Daoy (cell line): ENCODE measurements at regions not wholly inside any gene's neighbourhood (a gene's known extent, or its start where the extent isn't known, plus 50 kb on each side); places are given as distances from the start of the nearest gene placed in this dataset.
"Not testable (repeated sequence)": the region's sequence is repeated elsewhere in the genome, so short reads cannot be mapped to it uniquely, and the experiment has no call there.

Experiments
- DNase-seq: peaks from one replicate; pipeline ENCODE4 v3.0.0-alpha.2; 2015; ENCODE audit warnings: low read depth

DNA sequence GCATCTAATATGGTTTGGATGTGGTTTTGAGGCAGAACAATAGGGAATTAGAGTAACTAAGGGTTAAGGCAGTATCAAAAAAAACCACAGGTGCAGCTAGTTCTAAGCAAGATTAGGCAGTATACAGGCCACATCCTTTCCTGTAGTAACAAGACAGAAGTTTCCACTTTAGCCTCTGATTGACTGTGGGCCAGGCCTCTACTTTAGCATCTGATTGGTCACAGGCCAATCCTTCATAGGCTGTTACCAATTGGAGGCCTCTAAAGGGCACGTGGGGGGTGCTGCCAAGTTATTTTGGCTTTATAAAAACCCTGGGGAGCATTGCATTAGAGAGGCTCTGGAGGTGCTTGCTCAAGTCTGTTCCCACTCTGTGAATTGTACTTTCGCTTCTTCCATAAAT, 144.1 kb upstream of the ST8SIA4 start:
- no peak for DNase-seq

DNA sequence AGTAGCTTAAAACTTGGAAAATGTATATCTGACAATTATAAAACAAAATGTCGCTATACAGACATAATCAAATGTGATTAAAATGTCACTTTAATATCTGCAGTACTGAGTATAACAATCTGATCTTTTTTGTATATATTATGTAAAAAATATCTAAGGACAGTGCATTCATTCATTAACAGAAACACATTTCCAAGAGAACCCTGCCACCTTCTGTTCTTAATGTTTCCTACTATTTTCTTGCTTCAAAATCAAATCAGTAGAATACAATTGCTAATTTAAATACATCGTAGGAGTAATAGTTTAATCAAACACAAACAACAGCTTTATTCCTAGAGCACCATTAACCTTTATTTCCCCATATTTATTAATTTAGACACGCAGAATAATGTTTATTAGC, 142.6 kb upstream of the ST8SIA4 start:
- DNase-seq: no peak

DNA sequence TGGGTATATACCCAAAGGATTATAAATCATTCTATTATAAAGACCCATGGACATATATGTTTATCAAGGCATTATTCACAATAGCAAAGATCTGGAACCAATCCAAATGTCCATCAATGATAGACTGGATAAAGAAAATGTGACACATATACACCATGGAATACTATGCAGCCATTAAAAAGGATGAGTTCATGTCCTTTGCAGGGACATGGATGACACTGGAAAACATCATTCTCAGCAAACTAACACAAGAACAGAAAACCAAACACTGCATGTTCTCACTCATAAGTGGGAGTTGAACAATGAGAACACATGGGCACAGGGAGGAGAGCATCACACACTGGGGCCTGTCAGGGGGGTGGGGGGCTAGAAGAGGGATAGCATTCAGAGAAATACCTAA, 136.9 kb upstream of the ST8SIA4 start:
- DNase-seq: not testable (repeated sequence)

DNA sequence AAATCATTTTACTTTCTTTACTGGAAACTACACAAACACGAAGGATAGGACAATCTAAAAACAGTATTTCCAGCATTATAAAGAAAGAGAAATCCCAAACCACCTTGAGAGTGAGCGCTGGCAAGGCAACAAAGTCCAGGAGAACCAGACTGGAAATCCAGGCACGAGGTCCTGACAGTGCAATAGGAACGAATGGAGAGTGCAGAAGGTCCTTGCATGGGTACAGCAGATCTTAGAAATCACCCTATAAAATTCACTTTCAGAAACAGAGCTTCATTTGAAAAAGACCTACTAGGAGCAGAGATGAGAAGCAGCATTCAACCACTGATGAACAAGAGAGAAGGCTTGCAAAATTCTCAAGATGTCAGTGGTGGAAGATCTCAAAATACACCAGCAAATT, 133.7 kb upstream of the ST8SIA4 start:
- DNase-seq: no peak

DNA sequence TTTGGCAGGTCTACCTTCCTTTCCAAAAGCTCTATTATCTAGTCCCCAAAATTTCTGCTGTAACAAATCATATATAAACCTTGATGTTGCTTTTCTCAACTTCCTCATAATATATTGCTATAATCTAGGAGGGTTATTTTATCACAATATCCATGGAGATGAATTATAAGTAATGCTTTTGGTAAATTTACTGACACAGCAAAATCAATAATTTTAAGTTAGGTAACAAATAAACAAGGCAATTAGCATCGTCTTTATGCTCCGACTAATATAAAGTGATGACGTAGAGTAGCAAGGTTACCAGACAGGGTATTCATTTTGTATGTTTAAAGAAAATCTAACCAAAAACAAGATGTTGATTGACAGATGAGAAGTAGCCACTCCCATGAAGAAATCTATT, 132.3 kb upstream of the ST8SIA4 start:
- DNase-seq: no peak

DNA sequence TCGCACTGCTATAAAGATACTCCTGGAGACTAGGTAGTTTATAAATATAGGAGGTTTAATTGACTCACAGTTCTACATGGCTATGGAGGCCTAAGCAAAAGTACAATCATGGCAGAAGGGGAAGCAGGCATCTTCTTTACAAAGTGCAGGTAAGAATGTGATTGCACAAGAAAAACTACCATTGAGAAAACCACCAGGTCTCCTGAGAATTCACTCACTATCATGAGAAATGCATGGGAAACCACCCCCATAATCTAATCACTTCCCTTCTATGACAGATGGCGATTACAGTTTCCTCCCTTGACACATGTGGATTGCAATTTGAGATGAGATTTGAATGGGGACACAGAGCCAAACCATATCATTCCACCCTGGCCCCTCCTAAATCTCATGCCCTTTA, 121.2 kb upstream of the ST8SIA4 start:
- DNase-seq: no peak

DNA sequence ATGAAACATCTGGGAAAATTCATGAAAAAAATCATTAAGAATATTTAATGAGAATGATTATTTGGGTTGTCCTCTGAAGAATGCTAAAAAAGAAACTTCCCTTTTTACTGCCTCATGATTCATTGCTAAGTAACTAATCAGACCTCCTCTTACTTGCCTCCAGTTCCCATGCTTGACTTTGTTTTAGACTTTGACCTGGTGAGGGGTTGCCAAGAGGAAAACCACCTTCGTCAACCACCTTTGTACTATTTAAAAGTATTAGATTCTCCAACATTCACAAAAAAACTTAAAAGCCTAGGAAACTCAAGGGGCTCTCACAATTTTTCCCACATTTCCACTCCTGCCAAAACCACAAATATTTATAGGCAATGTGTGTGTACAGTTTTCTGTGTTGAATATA, 115.2 kb upstream of the ST8SIA4 start:
- no peak for DNase-seq

DNA sequence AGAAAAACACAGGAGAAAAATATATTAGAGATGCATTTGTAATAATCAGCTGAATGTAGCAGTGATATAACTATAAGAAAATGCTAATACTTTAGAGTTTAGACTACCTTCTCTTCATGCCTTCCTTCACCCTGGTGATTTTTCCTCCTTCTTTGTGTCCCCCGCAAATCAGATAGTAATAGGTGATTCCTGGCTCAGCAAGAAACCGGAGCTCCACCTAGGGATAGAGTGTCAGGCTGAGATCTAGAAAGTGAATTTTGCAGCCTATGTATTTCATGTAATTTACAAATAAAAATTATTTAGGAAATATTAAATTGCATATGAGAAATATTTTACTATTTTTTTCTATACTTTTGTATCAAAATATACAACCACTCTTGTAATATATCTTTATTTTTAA, 109.8 kb upstream of the ST8SIA4 start:
- DNase-seq: no peak

DNA sequence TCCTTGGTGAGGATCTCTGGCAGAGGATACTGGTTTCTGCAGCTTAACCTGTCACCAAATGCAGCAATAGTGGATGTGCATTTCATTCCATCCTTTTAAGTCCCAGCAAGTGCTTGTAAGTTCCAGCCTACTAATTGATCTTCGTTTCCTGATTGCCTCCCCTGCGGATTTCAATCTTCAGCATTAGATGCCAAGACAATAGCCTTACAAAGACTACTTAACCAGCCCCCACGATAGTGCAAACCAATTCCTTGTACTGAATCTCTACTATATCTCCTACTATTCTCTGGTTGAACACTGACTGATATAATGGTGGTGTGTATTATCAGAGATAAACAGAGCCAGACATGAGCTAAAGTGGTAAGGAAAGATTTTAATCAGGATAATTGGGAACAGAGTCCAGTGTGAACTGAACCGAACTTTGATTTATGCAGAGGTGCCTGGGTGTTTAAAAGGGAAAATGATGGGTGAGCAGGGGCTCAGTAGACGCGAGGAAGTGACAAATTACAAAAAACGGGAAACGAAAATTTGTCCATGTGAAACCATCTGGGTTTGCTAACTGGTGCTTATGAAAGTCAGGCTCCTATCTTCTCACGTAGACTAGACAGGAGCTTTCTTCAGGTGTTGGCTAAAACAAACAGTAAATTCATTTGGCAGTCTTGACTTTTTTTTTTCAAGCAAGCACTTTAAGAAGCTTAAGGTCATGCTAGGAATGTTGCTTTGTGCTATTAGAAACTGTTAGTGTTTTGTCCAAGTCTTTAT, 106.9 kb upstream of the ST8SIA4 start:
- no peak for DNase-seq

DNA sequence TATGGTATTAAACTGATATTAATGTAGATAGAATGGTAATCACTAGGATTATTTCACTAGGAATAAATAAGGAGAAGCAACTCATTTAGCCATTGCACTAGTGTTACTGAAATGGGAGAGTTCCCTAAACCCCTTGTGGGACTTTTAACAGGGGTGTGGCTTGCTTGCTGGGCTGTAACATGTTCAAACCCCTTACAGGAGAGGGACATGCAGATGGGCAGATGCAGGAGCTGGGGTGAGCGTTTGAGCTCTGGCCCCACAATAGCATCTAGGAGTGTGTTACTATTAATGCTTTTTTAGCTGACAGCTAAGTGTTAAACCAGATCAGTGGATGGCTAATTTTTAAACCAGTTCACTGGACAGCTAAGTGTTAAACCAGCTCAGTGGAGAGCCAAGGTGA, 89.3 kb upstream of the ST8SIA4 start:
- DNase-seq: no peak

DNA sequence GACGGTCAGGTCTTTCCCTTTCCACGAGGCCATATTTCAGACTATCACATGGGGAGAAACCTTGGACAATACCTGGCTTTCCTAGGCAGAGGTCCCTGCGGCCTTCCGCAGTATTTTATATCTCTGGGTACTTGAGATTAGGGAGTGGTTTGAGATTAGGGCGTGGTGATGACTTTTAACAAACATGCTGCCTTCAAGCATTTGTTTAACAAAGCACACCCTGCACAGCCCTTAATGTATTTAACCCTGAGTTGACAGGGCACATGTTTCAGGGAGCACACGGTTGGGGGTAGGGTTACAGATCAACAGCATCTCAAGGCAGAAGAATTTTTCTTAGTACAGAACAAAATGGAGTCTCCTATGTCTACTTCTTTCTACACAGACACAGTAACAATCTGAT, 80.5 kb upstream of the ST8SIA4 start:
- not testable (repeated sequence) for DNase-seq

DNA sequence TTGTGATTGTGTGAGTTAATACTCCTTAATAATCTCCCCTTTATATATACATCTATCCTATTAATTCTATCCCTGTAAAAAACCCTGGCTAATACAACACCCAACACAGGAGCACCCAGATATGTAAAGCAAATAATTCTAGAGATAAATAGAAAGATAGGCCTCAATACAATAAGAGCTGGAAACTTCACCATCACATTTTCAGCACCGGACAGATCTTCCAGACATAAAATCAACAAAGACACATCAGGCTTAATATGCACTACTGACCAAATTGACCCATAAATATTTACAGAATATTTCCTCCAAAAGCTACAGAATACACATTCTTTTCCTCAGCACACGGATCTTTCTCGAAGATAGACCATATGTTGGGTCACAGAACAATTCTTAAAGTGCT, 71.0 kb upstream of the ST8SIA4 start:
- no peak for DNase-seq

DNA sequence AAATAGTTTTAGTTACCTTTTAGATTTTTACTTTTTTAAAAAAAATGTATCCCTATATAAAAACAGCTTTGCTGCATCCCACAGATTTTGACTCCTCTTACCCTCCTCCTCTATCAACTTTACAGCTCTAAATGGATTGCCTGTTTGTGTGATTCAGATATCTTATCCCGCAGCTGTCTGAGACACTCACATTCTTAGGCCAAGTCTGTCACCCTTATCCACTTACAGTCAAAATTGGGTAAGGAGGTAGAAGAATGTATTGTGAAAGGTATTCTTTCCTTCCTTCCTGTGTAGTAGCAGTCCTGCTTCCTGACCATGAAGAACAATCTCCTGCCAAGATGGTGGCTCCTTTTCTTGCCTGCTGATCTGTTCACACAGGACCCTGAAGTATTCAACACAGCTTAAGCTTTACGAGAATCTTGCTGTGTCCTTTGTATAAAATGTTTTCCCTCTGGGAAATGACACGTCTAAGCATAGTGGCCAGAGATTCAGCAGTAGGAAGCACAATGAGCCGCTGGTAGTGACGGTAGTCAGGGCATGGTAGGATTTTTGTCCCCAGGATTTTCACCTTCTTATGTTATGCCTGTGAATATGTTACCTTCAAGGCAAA, 67.7 kb upstream of the ST8SIA4 start:
- DNase-seq: no peak

DNA sequence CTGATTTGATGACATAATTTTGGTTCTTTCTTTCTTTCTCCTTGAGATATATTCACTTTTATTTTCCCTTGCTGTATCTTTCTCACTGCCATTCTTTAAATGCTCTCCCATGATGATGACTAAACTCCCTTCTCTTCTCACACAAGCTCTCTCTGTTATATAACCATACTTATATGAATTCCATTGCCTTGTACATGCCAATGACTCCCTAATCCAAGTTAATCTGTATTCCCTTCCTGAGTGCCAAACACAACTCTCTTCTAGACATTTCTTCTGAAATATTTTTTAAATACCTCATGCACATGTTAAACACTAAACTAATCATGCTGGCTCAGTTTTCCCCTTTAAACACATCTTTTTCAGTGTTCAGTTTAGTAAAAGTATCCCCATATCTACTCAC, 62.2 kb upstream of the ST8SIA4 start:
- DNase-seq: no peak
